C4-2B (cell line): ENCODE measurements at regions not wholly inside any gene's neighbourhood (a gene's known extent, or its start where the extent isn't known, plus 50 kb on each side); places are given as distances from the start of the nearest gene placed in this dataset.

Source experiments
- H3K27ac ChIP-seq: fragments of 450-650 bp; 2 replicates; pipeline ENCODE4 v1.5.1; 2017
- CTCF ChIP-seq: fragments of 450-650 bp; conservative IDR thresholded peaks from 2 replicates; pipeline ENCODE4 v1.5.1; 2017; ENCODE audit warnings: mild to moderate bottlenecking
- ZFX ChIP-seq: fragments of 450-650 bp; IDR thresholded peaks from 2 replicates; pipeline ENCODE4 v1.6.1; 2017

- no peak overlapping the region for H3K27ac ChIP-seq
- TF ChIP-seq ZFX (no peak), CTCF (no peak)
These were observed 73.1 kb upstream of the CLMN start for GRCh38 chr14:95392841-95393240.

DNA sequence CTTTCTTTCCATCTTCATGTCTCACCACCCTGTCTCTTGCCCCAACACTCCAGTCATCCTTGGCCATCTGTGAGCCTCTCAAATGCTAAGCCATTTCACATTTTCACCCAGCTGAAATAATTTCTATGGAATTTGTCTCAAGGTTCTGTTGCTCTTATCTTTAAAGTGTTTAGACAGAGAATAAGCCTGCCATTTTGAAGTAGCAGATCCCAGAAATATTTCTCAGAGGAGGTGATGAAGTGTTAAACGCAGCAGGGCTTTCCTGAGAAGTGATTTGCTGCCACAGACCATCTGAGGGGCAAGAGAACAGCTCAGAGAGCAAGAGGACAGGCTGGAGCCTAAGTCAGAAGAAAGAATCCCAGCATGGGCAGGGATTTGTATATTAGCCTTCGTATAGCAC, 71.6 kb upstream of the CLMN start:
- TF ChIP-seq CTCF (no peak), ZFX (no peak)

GRCh38 chr14:95389471-95390011, 69.8 kb upstream of the CLMN start:
- TF ChIP-seq ZFX (no peak), CTCF (no peak)
- H3K27ac ChIP-seq = no peak overlapping the region

More for the DNA sequence above, 71.6 kb upstream of the CLMN start:
- no peak overlapping the region for H3K27ac ChIP-seq

DNA sequence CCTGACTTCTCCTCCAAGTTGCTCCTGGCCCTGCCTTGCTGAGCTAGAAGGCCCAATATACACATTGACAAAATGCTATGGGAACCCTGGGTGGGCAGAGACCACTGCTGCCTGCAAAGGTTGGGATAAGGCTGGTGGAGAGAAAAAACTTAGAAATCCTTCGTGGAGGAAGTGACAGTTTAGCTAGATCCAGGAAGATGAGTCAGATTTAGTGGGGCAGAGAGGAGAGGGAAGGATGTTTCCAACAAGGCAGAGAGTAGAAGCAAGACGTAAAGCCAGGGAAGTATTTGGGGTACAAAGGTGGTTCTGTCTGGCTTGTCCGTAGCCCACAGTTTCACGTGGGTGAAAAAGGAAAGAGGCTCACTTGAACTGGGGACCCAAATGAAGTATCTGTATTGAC, 69.0 kb upstream of the CLMN start:
- TF ChIP-seq CTCF (no peak), ZFX (no peak)
- no peak overlapping the region for H3K27ac ChIP-seq

DNA sequence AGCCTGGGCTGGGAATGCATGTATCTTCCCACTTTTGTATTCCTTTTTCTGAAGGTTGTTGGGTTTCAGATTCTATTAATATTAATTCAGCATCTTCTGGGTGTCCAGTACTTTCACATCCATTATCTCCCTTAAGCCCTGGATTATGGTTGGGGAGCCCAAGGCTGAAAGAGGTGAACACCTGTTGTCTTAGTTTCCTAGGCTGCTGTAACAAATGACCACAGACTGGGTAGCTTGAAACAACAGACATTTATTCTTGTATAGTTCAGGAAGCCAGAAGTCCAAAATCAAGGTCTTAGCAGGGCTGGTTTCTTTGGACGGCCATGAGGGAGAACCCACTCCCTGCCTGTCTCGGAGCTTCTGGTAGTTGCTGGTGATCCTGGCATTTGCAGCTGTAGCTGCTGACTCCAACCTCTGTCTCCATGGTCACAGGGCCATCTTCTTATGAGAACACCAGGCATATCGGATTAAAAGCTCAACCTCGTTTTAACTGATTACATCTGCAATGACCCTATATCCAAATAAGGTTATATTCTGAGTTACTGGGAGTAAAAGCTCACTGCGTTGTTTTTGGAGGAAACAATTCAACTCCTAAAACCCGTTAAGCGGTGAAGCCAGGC, 68.2 kb upstream of the CLMN start:
- TF ChIP-seq ZFX = no peak
- TF ChIP-seq CTCF = no peak
- no peak overlapping the region for H3K27ac ChIP-seq

GRCh38 chr14:95386536-95387095, 66.9 kb upstream of the CLMN start:
- TF ChIP-seq ZFX (no peak), CTCF (no peak)
- no peak overlapping the region for H3K27ac ChIP-seq

DNA sequence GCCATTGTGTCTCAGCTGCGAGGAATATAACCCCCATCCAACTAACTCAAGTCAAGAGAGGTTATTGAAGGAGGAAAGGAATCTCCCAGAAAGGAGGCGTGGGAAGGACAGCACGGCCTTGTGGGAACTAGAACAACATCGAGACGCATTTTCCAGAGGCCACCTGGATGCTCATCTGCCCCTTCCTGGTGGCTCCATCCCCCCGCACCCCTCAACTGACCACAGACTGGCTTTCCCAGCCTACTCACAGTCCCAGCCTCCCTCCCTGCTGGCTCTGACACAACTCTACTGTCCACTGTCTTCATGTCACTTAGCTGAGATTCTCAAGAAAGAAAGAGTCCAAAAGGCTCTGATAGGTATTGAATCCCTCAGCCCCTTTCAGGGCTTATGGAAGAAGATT, 66.0 kb upstream of the CLMN start:
- no peak overlapping the region for H3K27ac ChIP-seq
- TF ChIP-seq ZFX = no peak
- no peak for TF ChIP-seq CTCF
